Cardiac fibroblast (primary cell): ENCODE measurements at regions not wholly inside any gene's neighbourhood (a gene's known extent, or its start where the extent isn't known, plus 50 kb on each side); places are given as distances from the start of the nearest gene placed in this dataset.

Experiments
- DNase-seq, 2 donors: peaks; one replicate each; pipeline versions ENCODE4 v3.0.0 to v3.0.0-alpha.2; 2010; ENCODE audit warnings: low read depth in 2 of 2
- H3K4me3 ChIP-seq, 2 donors: replicated peaks in 1 of 2; 1 replicate in 1 of 2; 2 replicates in 1 of 2; pipeline ENCODE4 v1.5.1; 2011; ENCODE audit warnings: low read depth in 2 of 2, low read length in 2 of 2, mild to moderate bottlenecking in 2 of 2, moderate library complexity in 1 of 2
- CTCF ChIP-seq: IDR thresholded peaks from one replicate; pipeline ENCODE4 v1.5.1; 2011; ENCODE audit warnings: low read depth, mild to moderate bottlenecking, low read length, inconsistent platforms

DNA sequence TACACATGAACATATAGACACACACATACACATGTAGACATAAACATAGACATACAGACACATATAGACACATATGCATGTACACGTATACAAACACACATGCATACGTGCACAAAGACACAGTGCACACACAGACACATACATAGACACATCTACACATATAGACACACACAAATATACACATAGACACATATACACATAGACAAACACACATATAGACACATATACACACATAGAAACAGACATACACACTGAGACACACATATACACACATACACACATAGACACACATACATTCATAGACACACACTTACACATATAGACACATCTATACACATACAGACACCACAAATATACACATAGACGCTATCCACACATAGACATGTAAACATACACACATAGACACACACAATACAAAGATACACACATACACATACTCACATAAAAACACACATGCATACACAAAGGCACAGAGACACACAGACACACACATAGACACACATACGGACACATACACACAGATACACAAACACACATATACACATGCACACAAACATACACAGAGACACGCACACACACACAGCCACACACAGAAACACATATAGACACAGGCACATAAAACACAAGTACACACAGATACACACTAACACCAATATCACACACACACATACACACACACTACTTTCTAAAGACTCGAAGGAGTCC is 254.0 kb downstream of the TSHZ3 start:
- no peak for DNase-seq
- TF ChIP-seq CTCF: no peak
- no peak overlapping the region for H3K4me3 ChIP-seq

DNA sequence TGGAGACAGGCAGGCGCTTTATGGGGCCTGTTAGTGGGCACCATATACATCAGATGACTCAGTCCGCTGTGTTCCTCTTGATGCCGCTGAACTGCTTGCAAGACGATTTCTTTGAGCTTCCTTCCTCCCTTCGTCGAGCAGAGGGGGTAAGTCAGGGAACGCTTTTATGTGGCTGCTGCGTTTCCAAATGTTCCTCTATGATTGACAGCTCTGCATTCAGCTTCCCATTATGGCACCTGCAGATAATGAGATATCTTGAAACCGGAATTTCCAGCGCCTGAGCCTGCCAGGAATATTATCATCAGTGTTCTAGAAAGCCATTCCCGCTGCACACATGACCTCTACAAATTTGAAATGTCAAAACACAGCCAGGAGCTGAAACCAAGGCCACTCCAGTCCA is 257.0 kb downstream of the TSHZ3 start:
- no peak for TF ChIP-seq CTCF
- no peak overlapping the region for H3K4me3 ChIP-seq
- DNase-seq: no peak

- no peak overlapping the region for H3K4me3 ChIP-seq
- no peak for TF ChIP-seq CTCF
- DNase-seq: no peak
These were observed 259.6 kb downstream of the TSHZ3 start for GRCh38 chr19:31089681-31090080.

DNA sequence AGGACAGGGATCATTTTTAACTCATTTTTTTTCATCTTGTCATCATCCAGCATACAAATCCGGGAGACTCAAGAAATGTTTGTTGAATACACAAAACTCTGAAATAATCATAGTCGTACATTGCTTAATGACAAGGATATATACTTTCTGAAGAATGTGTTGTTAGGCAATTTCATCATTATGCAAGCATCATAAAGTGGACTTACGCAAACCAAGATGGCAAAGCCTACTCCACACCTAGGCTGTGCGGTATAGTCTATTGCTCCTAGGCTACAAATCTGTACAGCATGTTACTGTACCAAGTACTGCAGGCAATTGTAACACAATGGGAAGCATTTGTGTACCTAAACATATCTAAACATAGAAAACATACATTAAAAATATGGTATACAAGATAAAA is 264.1 kb downstream of the TSHZ3 start:
- DNase-seq: no peak
- TF ChIP-seq CTCF: no peak
- H3K4me3 ChIP-seq: no peak overlapping the region

DNA sequence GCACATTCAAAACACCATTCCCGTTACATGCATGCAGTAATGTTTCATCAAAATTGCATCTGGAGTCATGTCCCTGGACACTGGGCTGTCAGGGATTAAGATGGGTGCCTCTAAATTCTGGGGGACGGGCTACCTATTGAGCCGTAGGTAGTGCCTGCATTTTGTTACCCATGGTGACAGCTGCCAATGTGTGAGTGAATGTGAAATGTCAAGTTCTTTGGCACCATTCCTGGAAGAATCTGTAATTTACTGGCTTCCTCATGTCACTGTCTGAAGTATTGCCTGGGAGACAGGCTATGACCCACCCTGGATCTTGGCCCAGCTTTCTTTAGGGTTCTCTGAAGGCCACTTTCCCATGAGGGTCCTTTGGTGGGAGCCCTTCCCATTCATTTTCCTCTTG is 266.1 kb downstream of the TSHZ3 start:
- DNase-seq: no peak
- TF ChIP-seq CTCF: no peak
- H3K4me3 ChIP-seq: no peak overlapping the region

DNA sequence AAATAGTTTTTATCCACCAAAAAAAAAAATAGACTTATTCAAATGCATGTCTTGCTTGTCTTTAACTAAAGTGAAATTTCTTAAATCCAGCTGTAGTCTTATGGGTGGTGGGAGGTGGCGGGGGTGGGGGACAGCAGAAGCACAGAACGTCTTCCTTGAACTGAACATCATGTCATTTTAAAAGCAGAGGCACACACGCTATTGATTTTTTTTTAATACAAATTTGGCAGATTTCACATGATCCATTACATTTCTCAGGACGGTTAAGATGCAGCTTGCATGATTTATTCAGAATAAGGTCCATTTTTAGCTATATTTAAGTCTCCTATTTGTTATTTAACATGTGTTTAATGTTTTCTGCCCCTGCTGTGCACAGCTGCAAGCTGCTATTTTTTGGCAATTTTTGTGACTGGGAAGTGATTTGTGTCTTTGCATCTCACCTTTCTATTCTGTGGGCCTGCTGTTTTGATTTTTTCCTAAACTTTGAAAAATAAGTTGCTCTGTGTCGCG is 274.0 kb downstream of the TSHZ3 start:
- DNase-seq: no peak
- no peak for TF ChIP-seq CTCF
- H3K4me3 ChIP-seq: no peak overlapping the region
